ENCODE measurements at regions not wholly inside any gene's neighbourhood (a gene's known extent, or its start where the extent isn't known, plus 50 kb on each side); places are given as distances from the start of the nearest gene placed in this dataset.

GRCh38 chr3:111366515-111366914 is 175.5 kb upstream of the CD96 start:
- DNase-seq (ENCODE audit: low spot score) (no peak), ATAC-seq (no peak)
- no peaks in the 10 kb centered on the region for H3F3A ChIP-seq (replicated peaks; ENCODE audit: low read depth)
- H3K79me2 ChIP-seq (replicated peaks; ENCODE audit: insufficient read depth): no peaks in the 10 kb centered on the region
- H2AFZ ChIP-seq: no peak overlapping the region
- H4K20me1 ChIP-seq (replicated peaks; ENCODE audit: insufficient read depth): no peaks in the 10 kb centered on the region
- no peaks in the 10 kb centered on the region; the same call in 1 of the 2 replicates for H3K36me3 ChIP-seq (ENCODE audit: insufficient read depth)
- peaks cover 16% of the 10 kb centered on the region for H3K9me3 Mint-ChIP-seq
- H3K4me3 ChIP-seq: no peak overlapping the region
- H3K27ac ChIP-seq (ENCODE audit: low read depth): no peak overlapping the region
- H3K27me3 Mint-ChIP-seq (ENCODE audit: insufficient read depth, low read depth, poor library complexity): no peaks in the 10 kb centered on the region
- H3K9me2 ChIP-seq (ENCODE audit: insufficient read depth): peaks cover 19% of the 10 kb centered on the region; the same call in 1 of the 2 replicates
- no peak overlapping the region for H3K4me3 Mint-ChIP-seq
- H3K27ac Mint-ChIP-seq: no peak overlapping the region
- no peak overlapping the region for H3K4me2 ChIP-seq
- TF ChIP-seq CREB1 (CRISPR knock-in tag; IDR thresholded peaks at IDR 0.05; ENCODE audit: low read depth) (no peak), REST (IDR thresholded peaks at IDR 0.05; ENCODE audit: unreplicated experiment) (no peak), ZNF462 (CRISPR knock-in tag; IDR thresholded peaks at IDR 0.05) (no peak), ZNF114 (CRISPR knock-in tag; IDR thresholded peaks at IDR 0.05) (no peak), STAT1 (IDR thresholded peaks at IDR 0.05; ENCODE audit: unreplicated experiment) (no peak), POLR2AphosphoS5 (IDR thresholded peaks at IDR 0.05; ENCODE audit: low read depth) (no peak), EZH2 (IDR thresholded peaks at IDR 0.05; ENCODE audit: low read depth, unreplicated experiment) (no peak), EZH2phosphoT487 (IDR thresholded peaks at IDR 0.05; ENCODE audit: unreplicated experiment) (no peak), ETS1 (IDR thresholded peaks at IDR 0.05) (no peak)
- H3K27me3 ChIP-seq (ENCODE audit: insufficient read depth): no peaks in the 10 kb centered on the region
- peaks cover 14% of the 10 kb centered on the region for H3K4me1 ChIP-seq (ENCODE audit: insufficient read depth)
- H3K4me1 Mint-ChIP-seq: peaks cover 14% of the 10 kb centered on the region
- peaks cover 9% of the 10 kb centered on the region for H3K36me3 Mint-ChIP-seq (ENCODE audit: low read depth)
